Activated CD8-positive, alpha-beta memory T cell treated with anti-CD3 and anti-CD28 coated beads, Interleukin-2, amount 50 U/mL, for 4 hours (primary cell): ENCODE measurements at regions not wholly inside any gene's neighbourhood (a gene's known extent, or its start where the extent isn't known, plus 50 kb on each side); places are given as distances from the start of the nearest gene placed in this dataset.

ENCODE experiments used
- DNase-seq: peaks from one replicate; pipeline ENCODE4 v3.0.0-alpha.2; 2020

- DNase-seq = no peak
Observed at GRCh38 chr15:39365873-39366272, 215.0 kb upstream of the THBS1 start.

- DNase-seq = no peak
Observed at GRCh38 chr15:39367596-39367995, 213.3 kb upstream of the THBS1 start.

GRCh38 chr15:39369768-39370167, 211.1 kb upstream of the THBS1 start:
- no peak for DNase-seq

- no peak for DNase-seq
Observed at GRCh38 chr15:39376371-39376909, 204.4 kb upstream of the THBS1 start.

- DNase-seq = no peak
Observed at GRCh38 chr15:39381517-39381916, 199.4 kb upstream of the THBS1 start.

- DNase-seq = no peak
Observed at GRCh38 chr15:39388118-39388517, 192.8 kb upstream of the THBS1 start.

- no peak for DNase-seq
Observed at GRCh38 chr15:39391230-39391629, 189.6 kb upstream of the THBS1 start.

- no peak for DNase-seq
Observed at GRCh38 chr15:39392469-39393047, 188.3 kb upstream of the THBS1 start.

- DNase-seq = no peak
Observed at GRCh38 chr15:39393575-39394335, 187.1 kb upstream of the THBS1 start.

- no peak for DNase-seq
Observed at GRCh38 chr15:39394496-39394895, 186.4 kb upstream of the THBS1 start.

- DNase-seq = no peak
Observed at GRCh38 chr15:39396979-39397615, 183.8 kb upstream of the THBS1 start.

GRCh38 chr15:39397883-39398282, 183.0 kb upstream of the THBS1 start:
- DNase-seq = no peak

- no peak for DNase-seq
Observed at GRCh38 chr15:39399600-39399999, 181.3 kb upstream of the THBS1 start.

GRCh38 chr15:39400002-39400401, 180.9 kb upstream of the THBS1 start:
- no peak for DNase-seq

GRCh38 chr15:39400821-39401550, 179.9 kb upstream of the THBS1 start:
- DNase-seq = no peak

GRCh38 chr15:39403640-39404117, 177.2 kb upstream of the THBS1 start:
- DNase-seq = no peak

- DNase-seq = no peak
Observed at GRCh38 chr15:39404767-39405181, 176.1 kb upstream of the THBS1 start.

GRCh38 chr15:39406485-39406884, 174.4 kb upstream of the THBS1 start:
- no peak for DNase-seq

GRCh38 chr15:39407116-39407515, 173.8 kb upstream of the THBS1 start:
- DNase-seq = no peak

- no peak for DNase-seq
Observed at GRCh38 chr15:39409876-39410530, 170.9 kb upstream of the THBS1 start.

GRCh38 chr15:39411102-39411989, 169.5 kb upstream of the THBS1 start:
- DNase-seq = no peak

- no peak for DNase-seq
Observed at GRCh38 chr15:39413558-39413957, 167.3 kb upstream of the THBS1 start.
